SK-N-SH (cell line): ENCODE measurements at regions not wholly inside any gene's neighbourhood (a gene's known extent, or its start where the extent isn't known, plus 50 kb on each side); places are given as distances from the start of the nearest gene placed in this dataset.

Experiments
- CHD2 ChIP-seq: fragments of 150-350 bp; IDR thresholded peaks from 2 replicates; pipeline ENCODE4 v1.6.1; 2018; ENCODE audit warnings: low read length; ENCODE audit not compliant: partially characterized antibody
- GABPA ChIP-seq: IDR thresholded peaks from 2 replicates; pipeline ENCODE4 v1.4.0; 2012; ENCODE audit warnings: low read depth, mild to moderate bottlenecking
- NRF1 ChIP-seq: IDR thresholded peaks from 2 replicates; pipeline ENCODE4 v1.6.1; 2012; ENCODE audit warnings: low read depth, mild to moderate bottlenecking, low read length
- RCOR1 ChIP-seq: fragments of 150-350 bp; IDR thresholded peaks from 2 replicates; pipeline ENCODE4 v1.6.1; 2017; ENCODE audit warnings: antibody characterized with exemption, low read length
- TF ChIP-seq, protein P1 (sequence below): fragments of 200-600 bp; sonication (generic); IDR thresholded peaks from 2 replicates; pipeline ENCODE4 v1.6.1; 2017; ENCODE audit warnings: antibody characterized with exemption, mild to moderate bottlenecking, moderate library complexity

DNA sequence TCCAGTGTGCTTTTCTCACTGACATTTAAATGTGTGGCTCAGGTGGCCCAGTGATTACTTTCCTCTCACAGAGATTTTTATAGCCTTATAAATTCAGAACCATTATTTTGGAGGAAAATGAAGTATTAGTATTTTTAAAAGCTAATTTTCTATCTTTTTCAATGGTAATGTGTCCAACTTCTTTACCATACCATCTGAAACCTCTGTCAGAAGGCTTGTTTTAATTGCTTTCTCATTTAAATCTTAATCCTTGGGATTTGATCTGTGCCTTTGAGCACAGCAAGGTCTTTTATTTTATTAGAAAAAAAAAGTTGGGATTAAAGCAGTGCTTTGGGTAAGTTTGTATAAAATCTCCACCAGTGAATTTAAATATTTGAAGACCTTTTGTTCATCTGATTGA, 452.3 kb upstream of the RAG2 start:
- no peak for TF ChIP-seq CHD2
- TF ChIP-seq, protein P1, sequence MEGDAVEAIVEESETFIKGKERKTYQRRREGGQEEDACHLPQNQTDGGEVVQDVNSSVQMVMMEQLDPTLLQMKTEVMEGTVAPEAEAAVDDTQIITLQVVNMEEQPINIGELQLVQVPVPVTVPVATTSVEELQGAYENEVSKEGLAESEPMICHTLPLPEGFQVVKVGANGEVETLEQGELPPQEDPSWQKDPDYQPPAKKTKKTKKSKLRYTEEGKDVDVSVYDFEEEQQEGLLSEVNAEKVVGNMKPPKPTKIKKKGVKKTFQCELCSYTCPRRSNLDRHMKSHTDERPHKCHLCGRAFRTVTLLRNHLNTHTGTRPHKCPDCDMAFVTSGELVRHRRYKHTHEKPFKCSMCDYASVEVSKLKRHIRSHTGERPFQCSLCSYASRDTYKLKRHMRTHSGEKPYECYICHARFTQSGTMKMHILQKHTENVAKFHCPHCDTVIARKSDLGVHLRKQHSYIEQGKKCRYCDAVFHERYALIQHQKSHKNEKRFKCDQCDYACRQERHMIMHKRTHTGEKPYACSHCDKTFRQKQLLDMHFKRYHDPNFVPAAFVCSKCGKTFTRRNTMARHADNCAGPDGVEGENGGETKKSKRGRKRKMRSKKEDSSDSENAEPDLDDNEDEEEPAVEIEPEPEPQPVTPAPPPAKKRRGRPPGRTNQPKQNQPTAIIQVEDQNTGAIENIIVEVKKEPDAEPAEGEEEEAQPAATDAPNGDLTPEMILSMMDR: no peak
- TF ChIP-seq GABPA: no peak
- TF ChIP-seq NRF1: no peak
- no peak for TF ChIP-seq RCOR1
